Karpas-422 (cell line): ENCODE measurements at regions not wholly inside any gene's neighbourhood (a gene's known extent, or its start where the extent isn't known, plus 50 kb on each side); places are given as distances from the start of the nearest gene placed in this dataset.
"Not testable (repeated sequence)": the region's sequence is repeated elsewhere in the genome, so short reads cannot be mapped to it uniquely, and the experiment has no call there.

Experiments
- DNase-seq: peaks from one replicate; pipeline ENCODE4 v3.0.0-alpha.2; 2015
- H2AFZ ChIP-seq: fragments of 200-600 bp; sonication (generic); 2 replicates; pipeline ENCODE4 v1.6.1; 2014; ENCODE audit warnings: antibody characterized with exemption, low read length, mixed read lengths
- H3K27ac ChIP-seq: fragments of 200-600 bp; sonication (generic); 2 replicates; pipeline ENCODE4 v1.5.1; 2014; ENCODE audit warnings: mild to moderate bottlenecking, low read length, moderate library complexity
- H3K27me3 ChIP-seq: fragments of 200-600 bp; sonication (generic); 2 replicates; pipeline ENCODE4 v1.6.1; 2014; ENCODE audit warnings: low read length, mixed read lengths
- H3K36me3 ChIP-seq: fragments of 200-600 bp; sonication (generic); 2 replicates; pipeline ENCODE4 v1.6.1; 2014; ENCODE audit warnings: low read length, mixed read lengths; ENCODE audit not compliant: insufficient read depth
- H3K4me1 ChIP-seq: fragments of 200-600 bp; sonication (generic); 2 replicates; pipeline ENCODE4 v1.6.1; 2014; ENCODE audit warnings: mild to moderate bottlenecking, low read length, mixed read lengths
- H3K4me2 ChIP-seq: fragments of 200-600 bp; sonication (generic); 2 replicates; pipeline ENCODE4 v1.6.1; 2014; ENCODE audit warnings: low read length, low read depth, mild to moderate bottlenecking; ENCODE audit not compliant: poor library complexity, severe bottlenecking
- H3K4me3 ChIP-seq: fragments of 200-600 bp; sonication (generic); 2 replicates; pipeline ENCODE4 v1.5.1; 2014; ENCODE audit warnings: mild to moderate bottlenecking, antibody characterized with exemption, low read length, mixed read lengths
- H3K79me2 ChIP-seq: fragments of 200-600 bp; sonication (generic); 2 replicates; pipeline ENCODE4 v1.6.1; 2014; ENCODE audit warnings: mild to moderate bottlenecking, low read length, mixed read lengths
- H3K9ac ChIP-seq: fragments of 200-600 bp; sonication (generic); 2 replicates; pipeline ENCODE4 v1.6.0; 2014; ENCODE audit warnings: low read length
- H3K9me2 ChIP-seq: fragments of 200-600 bp; sonication (generic), shearing (Covaris generic); replicated peaks from 2 replicates; pipeline ENCODE4 v1.6.0; 2014; ENCODE audit warnings: mild to moderate bottlenecking, low read length, moderate library complexity; ENCODE audit not compliant: insufficient read depth
- H3K9me3 ChIP-seq: fragments of 300-700, 200-600 bp; sonication (generic); 2 replicates; pipeline ENCODE4 v1.6.1; 2014; ENCODE audit warnings: low read length, mixed read lengths
- H4K20me1 ChIP-seq: fragments of 200-600 bp; sonication (generic); 2 replicates; pipeline ENCODE4 v1.6.1; 2014; ENCODE audit warnings: mild to moderate bottlenecking, antibody characterized with exemption, low read length, low read depth; ENCODE audit not compliant: insufficient read depth

DNA sequence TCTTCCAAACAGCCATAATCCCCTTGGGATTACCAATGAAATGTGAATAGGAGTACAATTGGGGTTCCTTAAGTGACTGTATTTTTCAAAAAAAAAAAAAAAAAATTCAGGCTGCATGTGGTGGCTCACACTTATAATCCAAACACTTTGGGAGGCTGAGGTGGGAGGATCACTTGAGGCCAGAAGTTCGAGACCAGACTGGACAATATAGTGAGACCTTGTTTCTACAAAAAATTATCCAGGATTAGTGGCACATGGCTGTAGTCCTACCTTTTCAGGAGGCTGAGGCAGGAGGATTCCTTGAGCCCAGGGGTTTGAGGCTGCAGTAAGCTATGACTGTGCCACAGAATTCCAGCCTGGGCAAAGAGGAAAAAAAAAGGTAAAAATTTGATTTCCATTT is 189.6 kb upstream of the GATA6 start:
- H2AFZ ChIP-seq = no peak overlapping the region
- no peaks in the 10 kb centered on the region for H3K4me1 ChIP-seq
- H4K20me1 ChIP-seq = no peaks in the 10 kb centered on the region
- H3K4me3 ChIP-seq = no peak overlapping the region
- H3K27ac ChIP-seq = no peak overlapping the region
- no peak for DNase-seq
- no peak overlapping the region for H3K4me2 ChIP-seq
- no peak overlapping the region for H3K9ac ChIP-seq
- H3K27me3 ChIP-seq = no peaks in the 10 kb centered on the region
- no peaks in the 10 kb centered on the region for H3K36me3 ChIP-seq
- H3K79me2 ChIP-seq = no peaks in the 10 kb centered on the region
- no peaks in the 10 kb centered on the region for H3K9me2 ChIP-seq
- H3K9me3 ChIP-seq = no peaks in the 10 kb centered on the region

DNA sequence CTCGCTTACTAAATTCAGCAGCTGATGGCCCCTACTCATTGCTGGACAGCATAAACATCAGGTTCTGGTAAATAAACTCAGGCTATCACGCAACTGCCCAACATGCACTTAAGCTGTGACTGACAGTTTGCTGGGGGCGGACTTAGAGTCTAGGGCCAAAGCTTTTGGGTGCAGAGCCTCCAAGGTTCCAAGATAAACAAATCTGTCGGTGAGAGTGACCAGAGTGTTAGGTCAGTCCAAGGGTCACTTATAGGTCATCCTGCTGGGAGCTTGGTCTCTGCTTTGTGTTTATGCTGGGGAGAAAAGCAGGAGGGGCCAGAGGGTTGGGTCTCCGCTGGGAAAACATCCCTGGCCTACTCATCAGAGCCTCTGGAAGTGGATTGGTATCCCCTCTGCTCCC is 188.6 kb upstream of the GATA6 start:
- Histone ChIP-seq H3K79me2 (no peaks in the 10 kb centered on the region), H3K9me2 (no peaks in the 10 kb centered on the region), H3K4me2 (no peak overlapping the region), H3K36me3 (no peaks in the 10 kb centered on the region), H3K4me1 (no peaks in the 10 kb centered on the region), H3K9me3 (no peaks in the 10 kb centered on the region), H3K27ac (no peak overlapping the region), H3K4me3 (no peak overlapping the region), H3K9ac (no peak overlapping the region), H2AFZ (no peak overlapping the region), H4K20me1 (no peaks in the 10 kb centered on the region), H3K27me3 (no peaks in the 10 kb centered on the region)
- DNase-seq = no peak

DNA sequence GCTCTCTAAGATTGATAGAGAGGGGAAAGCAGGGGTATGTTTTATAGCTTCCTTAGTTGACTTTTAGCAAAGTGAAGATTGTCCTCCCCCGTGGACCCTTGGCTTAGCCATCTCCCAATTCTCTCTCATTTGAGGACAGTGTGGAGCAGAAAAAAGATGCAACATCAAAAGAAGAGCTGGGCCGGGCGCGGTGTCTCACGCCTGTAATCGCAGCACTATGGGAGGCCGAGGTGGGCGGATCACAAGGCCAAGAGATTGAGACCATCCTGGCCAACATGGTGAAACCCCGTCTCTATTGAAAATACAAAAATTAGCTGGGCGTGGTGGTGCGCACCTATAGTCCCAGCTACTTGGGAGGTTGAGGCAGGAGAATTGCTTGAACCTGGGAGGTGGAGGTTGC is 187.9 kb upstream of the GATA6 start:
- H3K4me2 ChIP-seq, DNase-seq, H3K4me3 ChIP-seq, H3K9me3 ChIP-seq, H3K9ac ChIP-seq, H2AFZ ChIP-seq, H3K9me2 ChIP-seq, H4K20me1 ChIP-seq, H3K27me3 ChIP-seq, H3K79me2 ChIP-seq, H3K27ac ChIP-seq, H3K4me1 ChIP-seq, H3K36me3 ChIP-seq: not testable (repeated sequence)

DNA sequence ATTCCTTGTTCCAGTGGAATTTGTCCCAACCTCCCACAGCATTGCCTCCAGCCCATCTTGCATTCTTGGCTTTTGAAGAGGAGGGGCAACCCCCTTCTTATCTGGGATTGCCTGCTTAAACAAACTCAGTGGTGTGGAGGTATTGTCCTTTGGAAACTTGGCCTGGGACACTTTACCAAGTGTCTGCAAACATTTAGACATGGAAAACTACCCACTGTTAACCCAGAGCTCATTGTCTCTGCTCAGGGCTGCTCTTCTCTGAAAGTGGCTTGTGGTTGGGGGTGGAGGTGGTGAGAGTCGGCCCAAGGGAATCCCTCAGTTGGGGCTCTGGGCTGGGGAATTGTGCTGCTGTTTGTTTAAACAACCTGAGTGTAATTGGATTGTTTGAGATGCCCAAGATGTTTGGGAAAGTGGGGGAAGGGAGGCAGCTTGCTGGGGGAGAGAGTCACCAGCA is 178.3 kb upstream of the GATA6 start:
- H3K4me2 ChIP-seq = no peak overlapping the region
- no peaks in the 10 kb centered on the region for H3K36me3 ChIP-seq
- H3K9ac ChIP-seq = no peak overlapping the region
- H3K4me3 ChIP-seq = no peak overlapping the region
- no peak overlapping the region for H3K27ac ChIP-seq
- no peaks in the 10 kb centered on the region for H3K9me2 ChIP-seq
- H3K9me3 ChIP-seq = no peaks in the 10 kb centered on the region
- no peaks in the 10 kb centered on the region for H3K27me3 ChIP-seq
- H3K79me2 ChIP-seq = no peaks in the 10 kb centered on the region
- H2AFZ ChIP-seq = no peak overlapping the region
- DNase-seq = no peak
- H4K20me1 ChIP-seq = no peaks in the 10 kb centered on the region
- H3K4me1 ChIP-seq = no peaks in the 10 kb centered on the region

DNA sequence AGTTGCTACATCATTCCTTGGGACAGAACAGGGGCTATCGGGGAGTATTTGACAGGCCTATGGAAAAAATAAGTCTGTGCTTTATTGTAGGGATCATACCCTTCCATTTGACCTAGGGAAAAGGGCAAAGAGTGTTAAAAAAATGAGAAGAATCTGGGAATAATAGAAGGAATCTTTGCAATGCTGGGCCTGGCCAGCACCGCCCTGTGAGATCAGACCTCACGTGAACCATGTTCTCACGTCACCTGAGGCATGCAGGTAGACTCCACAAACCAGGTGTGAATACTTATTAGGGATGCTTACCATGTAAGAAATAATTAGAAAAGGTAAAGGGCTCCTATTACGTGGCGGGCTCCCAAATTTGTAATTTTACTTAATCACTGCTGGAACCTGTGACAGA is 177.5 kb upstream of the GATA6 start:
- Histone ChIP-seq H3K9ac (no peak overlapping the region), H3K27ac (no peak overlapping the region), H3K9me3 (no peaks in the 10 kb centered on the region), H4K20me1 (no peaks in the 10 kb centered on the region), H2AFZ (no peak overlapping the region), H3K27me3 (no peaks in the 10 kb centered on the region), H3K4me1 (no peaks in the 10 kb centered on the region), H3K4me2 (no peak overlapping the region), H3K9me2 (no peaks in the 10 kb centered on the region), H3K36me3 (no peaks in the 10 kb centered on the region), H3K4me3 (no peak overlapping the region), H3K79me2 (no peaks in the 10 kb centered on the region)
- DNase-seq = no peak

DNA sequence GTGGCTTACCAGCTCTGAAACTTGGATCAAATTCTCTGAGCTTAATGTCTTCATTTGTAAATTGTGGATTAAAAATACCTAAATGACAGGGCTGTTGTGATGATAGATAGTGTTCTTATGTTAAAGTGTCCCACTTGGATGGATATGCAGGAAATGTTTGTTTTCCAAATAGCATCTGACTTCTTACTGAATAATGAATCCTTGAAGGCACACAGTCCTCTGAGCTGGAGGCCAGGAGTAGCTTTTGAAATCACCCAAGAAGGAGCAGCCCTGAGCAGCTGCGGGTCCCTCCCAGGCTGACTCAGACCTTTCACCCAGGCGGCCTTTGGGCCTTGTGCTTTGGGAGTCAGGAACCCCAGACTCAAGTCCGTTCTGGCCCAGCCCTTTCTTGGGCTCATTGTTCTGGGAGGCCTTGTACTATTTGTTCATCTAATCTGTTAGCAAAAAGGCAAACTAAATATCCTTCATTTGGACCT is 173.0 kb upstream of the GATA6 start:
- H3K9me2 ChIP-seq = no peaks in the 10 kb centered on the region
- no peaks in the 10 kb centered on the region for H4K20me1 ChIP-seq
- H3K4me3 ChIP-seq = no peak overlapping the region
- H3K9me3 ChIP-seq = no peaks in the 10 kb centered on the region
- no peaks in the 10 kb centered on the region for H3K36me3 ChIP-seq
- no peaks in the 10 kb centered on the region for H3K27me3 ChIP-seq
- no peak overlapping the region for H3K27ac ChIP-seq
- H2AFZ ChIP-seq = no peak overlapping the region
- H3K9ac ChIP-seq = no peak overlapping the region
- H3K4me2 ChIP-seq = no peak overlapping the region
- no peaks in the 10 kb centered on the region for H3K79me2 ChIP-seq
- no peaks in the 10 kb centered on the region for H3K4me1 ChIP-seq
- no peak for DNase-seq

DNA sequence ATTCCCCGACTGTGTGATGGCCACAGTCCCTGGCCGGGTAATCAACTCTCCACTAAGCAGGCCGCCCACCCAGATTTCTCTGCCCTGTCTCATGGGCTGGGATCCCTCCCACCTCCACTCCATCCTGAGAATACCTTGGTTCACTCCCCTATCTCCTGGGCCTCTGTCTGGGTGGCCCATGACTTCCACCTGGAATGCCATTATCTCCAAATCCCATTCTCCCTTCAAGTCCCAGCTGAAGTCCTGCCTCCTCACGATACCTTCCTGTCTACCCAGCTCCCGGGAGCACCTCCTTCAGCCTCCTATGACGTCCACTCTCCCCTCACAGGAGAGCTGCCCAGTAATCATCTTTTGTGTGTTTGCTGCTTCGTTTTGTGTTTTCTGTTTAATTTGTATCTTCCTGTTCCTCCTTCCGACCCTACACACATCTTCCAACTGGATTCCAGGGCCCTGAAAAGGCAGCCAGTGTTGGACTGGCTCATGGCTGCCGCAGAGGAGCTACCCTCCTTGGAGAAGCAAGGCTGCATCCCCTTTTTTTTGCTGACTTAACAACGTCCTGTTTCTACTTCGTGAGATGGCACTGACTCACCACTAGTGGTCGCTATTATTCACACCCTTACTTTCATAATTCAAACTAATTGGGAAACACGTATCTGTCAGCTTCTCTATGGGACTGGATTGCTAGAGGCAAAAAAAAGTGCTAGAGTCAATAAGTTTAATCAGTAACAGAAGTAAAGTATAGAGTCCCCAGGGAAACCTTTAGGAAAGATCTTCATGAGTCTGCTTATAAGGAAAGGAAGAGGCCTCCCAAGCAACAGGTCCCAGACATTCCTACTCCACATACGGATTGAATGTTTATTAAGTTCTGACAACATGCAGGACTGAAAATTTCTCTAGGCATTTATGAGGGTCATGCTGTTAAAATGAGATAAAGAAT is 171.9 kb upstream of the GATA6 start:
- Histone ChIP-seq H3K27me3 (no peaks in the 10 kb centered on the region), H3K27ac (no peak overlapping the region), H3K9me3 (no peaks in the 10 kb centered on the region), H3K9me2 (no peaks in the 10 kb centered on the region), H3K4me2 (no peak overlapping the region), H4K20me1 (no peaks in the 10 kb centered on the region), H3K4me3 (no peak overlapping the region), H3K4me1 (no peaks in the 10 kb centered on the region), H3K36me3 (no peaks in the 10 kb centered on the region), H2AFZ (no peak overlapping the region), H3K79me2 (no peaks in the 10 kb centered on the region), H3K9ac (no peak overlapping the region)
- DNase-seq = peak; percentile 76

DNA sequence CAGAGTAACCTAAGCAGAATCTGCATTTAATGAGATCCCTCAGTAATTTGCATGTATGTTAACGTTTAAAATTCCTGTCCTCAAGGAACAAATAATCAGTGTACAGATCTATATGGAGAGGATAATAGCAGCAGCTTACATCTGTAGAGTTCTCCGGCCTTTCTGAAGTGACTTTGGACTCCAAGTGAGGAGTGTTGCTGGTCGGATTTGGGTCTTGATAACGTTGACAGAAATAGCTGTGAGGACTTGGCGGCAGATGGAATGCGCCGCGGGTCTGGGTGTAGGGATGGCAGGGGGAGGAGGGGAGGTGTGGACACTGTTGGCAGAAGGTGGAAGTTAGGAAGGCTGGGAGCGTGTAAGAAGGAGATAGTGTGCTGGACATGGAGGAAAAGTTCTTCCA is 170.9 kb upstream of the GATA6 start:
- Histone ChIP-seq H3K9ac (no peak overlapping the region), H3K9me3 (no peaks in the 10 kb centered on the region), H4K20me1 (no peaks in the 10 kb centered on the region), H3K79me2 (no peaks in the 10 kb centered on the region), H3K9me2 (no peaks in the 10 kb centered on the region), H3K4me1 (no peaks in the 10 kb centered on the region), H3K27me3 (no peaks in the 10 kb centered on the region), H3K27ac (no peak overlapping the region), H3K4me2 (no peak overlapping the region), H3K36me3 (no peaks in the 10 kb centered on the region), H3K4me3 (no peak overlapping the region), H2AFZ (no peak overlapping the region)
- DNase-seq = no peak
